IMR-90 (cell line): ENCODE measurements at regions not wholly inside any gene's neighbourhood (a gene's known extent, or its start where the extent isn't known, plus 50 kb on each side); places are given as distances from the start of the nearest gene placed in this dataset.

Experiments used
- ATAC-seq: fragments of 200-7000 bp; cut with Tn5 transposase; 2 replicates; pipeline ENCODE4 v1.9.1; 2020; ENCODE audit warnings: low read depth, mild to moderate bottlenecking, moderate library complexity
- BruUV-seq: library from RNA; stranded (reverse); fragments of 400-500 nt; replicated peaks from 2 replicates; lab custom pipeline; 2021; lab: Mats Ljungman, UMichigan
- CTCF ChIA-PET: fragments of 300-600 bp; formaldehyde crosslinking; extraction: SDS; loops from one replicate; lab custom pipeline; 2021; ENCODE audit warnings: antibody characterized with exemption; lab: Yijun Ruan, JAX
- POLR2A ChIA-PET: fragments of 300-600 bp; sonication (Branson Sonifier 250); formaldehyde crosslinking; loops from one replicate; lab custom pipeline; 2022; ENCODE audit warnings: antibody characterized with exemption; ENCODE audit not compliant: unreplicated experiment; lab: Charles Lee
- DNase-seq: peaks from one replicate; pipeline ENCODE4 v3.0.0; 2013
- H2AFZ ChIP-seq: replicated peaks from 2 replicates; pipeline ENCODE3; 2013; ENCODE audit warnings: low read length, mild to moderate bottlenecking; ENCODE audit not compliant: poor library complexity
- H2AK5ac ChIP-seq: 2 replicates; pipeline ENCODE4 v1.6.1; 2013; ENCODE audit warnings: low read depth, low read length, inconsistent platforms
- H2AK9ac ChIP-seq: replicated peaks from 2 replicates; pipeline ENCODE3; 2013; ENCODE audit warnings: mild to moderate bottlenecking, low read depth, low read length, moderate library complexity; ENCODE audit not compliant: poor library complexity
- H2BK120ac ChIP-seq: 2 replicates; pipeline ENCODE4 v1.6.1; 2013; ENCODE audit warnings: low read depth, low read length, inconsistent platforms
- H2BK15ac ChIP-seq: 3 replicates; pipeline ENCODE4 v1.6.1; 2013; ENCODE audit warnings: low read depth, low read length, inconsistent platforms
- H2BK20ac ChIP-seq: 2 replicates; pipeline ENCODE4 v1.6.1; 2013; ENCODE audit warnings: low read depth, mild to moderate bottlenecking, inconsistent platforms, low read length, moderate library complexity
- H2BK5ac ChIP-seq: 2 replicates; pipeline ENCODE4 v1.6.1; 2013; ENCODE audit warnings: mild to moderate bottlenecking, low read depth, low read length, inconsistent platforms; ENCODE audit not compliant: poor library complexity, severe bottlenecking
- H3K14ac ChIP-seq: replicated peaks from 2 replicates; pipeline ENCODE4 v1.6.1; 2013; ENCODE audit warnings: low read depth, low read length, inconsistent platforms
- H3K18ac ChIP-seq: 2 replicates; pipeline ENCODE4 v1.6.1; 2013; ENCODE audit warnings: low read depth, low read length, control low read depth
- H3K23ac ChIP-seq: 2 replicates; pipeline ENCODE4 v1.6.1; 2013; ENCODE audit warnings: low read depth, low read length, inconsistent platforms
- H3K27ac ChIP-seq: 2 replicates; pipeline ENCODE4 v1.5.1; 2013; ENCODE audit warnings: mild to moderate bottlenecking, control low read depth, low read length; ENCODE audit not compliant: insufficient read depth
- H3K27me3 ChIP-seq: 2 replicates; pipeline ENCODE4 v1.6.1; 2013; ENCODE audit warnings: low read length; ENCODE audit not compliant: control insufficient read depth, insufficient read depth
- H3K36me3 ChIP-seq: 2 replicates; pipeline ENCODE4 v1.6.1; 2013; ENCODE audit warnings: low read length, mixed read lengths; ENCODE audit not compliant: control insufficient read depth, insufficient read depth
- H3K4ac ChIP-seq: 2 replicates; pipeline ENCODE4 v1.6.1; 2013; ENCODE audit warnings: low read depth, low read length, inconsistent platforms
- H3K4me1 ChIP-seq: 2 replicates; pipeline ENCODE4 v1.6.1; 2013; ENCODE audit warnings: low read length, mixed read lengths; ENCODE audit not compliant: control insufficient read depth, insufficient read depth
- H3K4me2 ChIP-seq: 2 replicates; pipeline ENCODE4 v1.6.1; 2013; ENCODE audit warnings: low read depth, mild to moderate bottlenecking, control low read depth, low read length, moderate library complexity
- H3K4me3 ChIP-seq: 2 replicates; pipeline ENCODE4 v1.5.1; 2013; ENCODE audit warnings: low read depth, mild to moderate bottlenecking, control low read depth, low read length, moderate library complexity; ENCODE audit not compliant: insufficient read depth
- H3K56ac ChIP-seq: 2 replicates; pipeline ENCODE4 v1.6.1; 2013; ENCODE audit warnings: low read length, inconsistent platforms; ENCODE audit not compliant: insufficient read depth; ENCODE audit errors: extremely low read depth
- H3K79me1 ChIP-seq, 2 experiments: 2 replicates each; pipeline ENCODE4 v1.6.1; 2013; ENCODE audit warnings: low read length in 2 of 2, inconsistent platforms in 1 of 2, low read depth in 1 of 2
- H3K9ac ChIP-seq: 2 replicates; pipeline ENCODE4 v1.6.1; 2013; ENCODE audit warnings: low read depth, low read length, control low read depth
- H3K9me1 ChIP-seq: 2 replicates; pipeline ENCODE4 v1.6.1; 2013; ENCODE audit warnings: low read length, inconsistent platforms; ENCODE audit not compliant: insufficient read depth
- H3K9me3 ChIP-seq: 2 replicates; pipeline ENCODE4 v1.6.1; 2013; ENCODE audit warnings: low read length; ENCODE audit not compliant: control insufficient read depth, insufficient read depth
- H4K20me1 ChIP-seq: 2 replicates; pipeline ENCODE4 v1.6.1; 2013; ENCODE audit warnings: low read length, inconsistent platforms; ENCODE audit not compliant: insufficient read depth
- H4K5ac ChIP-seq: 2 replicates; pipeline ENCODE4 v1.6.1; 2013; ENCODE audit warnings: mild to moderate bottlenecking, low read depth, low read length, control low read depth
- H4K8ac ChIP-seq, 2 experiments: 2 replicates each; pipeline ENCODE4 v1.6.1; 2013; ENCODE audit warnings: low read depth in 2 of 2, low read length in 2 of 2, control low read depth in 1 of 2, inconsistent platforms in 1 of 2
- H4K91ac ChIP-seq: 2 replicates; pipeline ENCODE4 v1.6.1; 2013; ENCODE audit warnings: low read depth, low read length, inconsistent platforms; ENCODE audit not compliant: insufficient read depth
- BHLHE40 ChIP-seq: fragments of 150-350 bp; IDR thresholded peaks from 2 replicates; pipeline ENCODE4 v1.6.1; 2016; ENCODE audit warnings: mild to moderate bottlenecking, low read depth, low read length
- CHD1 ChIP-seq: IDR thresholded peaks from 2 replicates; pipeline ENCODE4 v1.6.1; 2012; ENCODE audit warnings: low read depth, low read length, improper control_type of control experiment
- FOS ChIP-seq: fragments of 150-350 bp; IDR thresholded peaks from 2 replicates; pipeline ENCODE4 v1.6.1; 2016; ENCODE audit warnings: low read depth, low read length
- MAFK ChIP-seq: IDR thresholded peaks from 2 replicates; pipeline ENCODE4 v1.6.1; 2012; ENCODE audit warnings: low read depth, low read length, improper control_type of control experiment
- MAZ ChIP-seq: IDR thresholded peaks from 2 replicates; pipeline ENCODE4 v1.6.1; 2012; ENCODE audit warnings: low read depth, mild to moderate bottlenecking, low read length, improper control_type of control experiment, moderate library complexity, borderline replicate concordance
- MXI1 ChIP-seq: IDR thresholded peaks from 2 replicates; pipeline ENCODE4 v1.6.1; 2012; ENCODE audit warnings: low read depth, mild to moderate bottlenecking, low read length, moderate library complexity, borderline replicate concordance
- NFE2L2 ChIP-seq: fragments of 150-350 bp; IDR thresholded peaks from 2 replicates; pipeline ENCODE4 v1.6.1; 2016; ENCODE audit warnings: low read depth, mild to moderate bottlenecking, low read length
- POLR2A ChIP-seq: IDR thresholded peaks from 2 replicates; pipeline ENCODE4 v1.6.1; 2012; ENCODE audit warnings: mild to moderate bottlenecking, low read depth, low read length
- RCOR1 ChIP-seq: IDR thresholded peaks from 2 replicates; pipeline ENCODE4 v1.6.1; 2012; ENCODE audit warnings: mild to moderate bottlenecking, low read length, improper control_type of control experiment; ENCODE audit not compliant: insufficient replicate concordance
- RFX5 ChIP-seq: IDR thresholded peaks from 2 replicates; pipeline ENCODE4 v1.8.0; 2012; ENCODE audit warnings: low read depth, mild to moderate bottlenecking, low read length, moderate library complexity
- SMC3 ChIP-seq: fragments of 150-350 bp; IDR thresholded peaks from 2 replicates; pipeline ENCODE4 v1.6.1; 2016; ENCODE audit warnings: low read depth, mild to moderate bottlenecking, antibody characterized with exemption, low read length, moderate library complexity
- dilution Hi-C: fragments of 300-500 bp; cut with HindIII; formaldehyde crosslinking; loops from one replicate; pipeline ENCODE4 v1.14.3; 2018; ENCODE audit warnings: low sequenced_read_pairs; ENCODE audit not compliant: unreplicated experiment
- in situ Hi-C: fragments of 300-500 bp; cut with MboI; formaldehyde crosslinking; loops from 3 replicates; pipeline ENCODE4 v1.14.3; 2019; ENCODE audit warnings: low sequenced_read_pairs, inconsistent platforms, mixed read lengths
- intact Hi-C: fragments of 100-400 bp; cut with micrococcal nuclease; formaldehyde crosslinking; loops from 2 replicates; pipeline ENCODE4 v1.10.0; 2022
- TF ChIP-seq, protein P1 (sequence below): fragments of 150-350 bp; IDR thresholded peaks from 2 replicates; pipeline ENCODE4 v1.6.1; 2017; ENCODE audit warnings: mild to moderate bottlenecking, antibody characterized with exemption, low read length, low read depth
- TF ChIP-seq, protein P2 (sequence below): fragments of 150-350 bp; IDR thresholded peaks from 2 replicates; pipeline ENCODE4 v1.6.1; 2016; ENCODE audit warnings: low read depth, mild to moderate bottlenecking, low read length, moderate library complexity, borderline replicate concordance

- Histone ChIP-seq H4K91ac (no peak overlapping the region), H3K36me3 (no peaks in the 10 kb centered on the region), H4K5ac (no peak overlapping the region), H2AK5ac (no peak overlapping the region), H3K23ac (no peak overlapping the region), H3K4me2 (no peak overlapping the region), H2BK20ac (no peak overlapping the region), H3K4me1 (no peaks in the 10 kb centered on the region), H3K9me1 (no peaks in the 10 kb centered on the region), H2AFZ (no peak overlapping the region), H3K4ac (no peak overlapping the region), H3K79me1 (no peaks in the 10 kb centered on the region), H3K14ac (no peak overlapping the region), H3K56ac (no peak overlapping the region), H2AK9ac (no peak overlapping the region), H3K9ac (no peak overlapping the region), H2BK120ac (no peak overlapping the region), H3K27ac (no peak overlapping the region), H3K18ac (no peak overlapping the region), H2BK15ac (no peak overlapping the region), H2BK5ac (no peak overlapping the region), H4K8ac (no peak overlapping the region), H3K4me3 (no peak overlapping the region), H3K9me3 (peaks cover 3% of the 10 kb centered on the region; the same call in 1 of the 2 replicates), H4K20me1 (no peaks in the 10 kb centered on the region), H3K27me3 (no peaks in the 10 kb centered on the region)
- ChIA-PET POLR2A (no interaction called here), CTCF (no interaction called here)
- in situ Hi-C loops (no loop called here), intact Hi-C loops (no loop called here), dilution Hi-C loops (no loop called here)
- DNase-seq, result no peak
- TF ChIP-seq MAZ (no peak), BHLHE40 (no peak), CHD1 (no peak), FOS (no peak), NFE2L2 (no peak), MAFK (no peak), RCOR1 (no peak), RFX5 (no peak), MXI1 (no peak), POLR2A (no peak), SMC3 (no peak)
- TF ChIP-seq, protein P1, sequence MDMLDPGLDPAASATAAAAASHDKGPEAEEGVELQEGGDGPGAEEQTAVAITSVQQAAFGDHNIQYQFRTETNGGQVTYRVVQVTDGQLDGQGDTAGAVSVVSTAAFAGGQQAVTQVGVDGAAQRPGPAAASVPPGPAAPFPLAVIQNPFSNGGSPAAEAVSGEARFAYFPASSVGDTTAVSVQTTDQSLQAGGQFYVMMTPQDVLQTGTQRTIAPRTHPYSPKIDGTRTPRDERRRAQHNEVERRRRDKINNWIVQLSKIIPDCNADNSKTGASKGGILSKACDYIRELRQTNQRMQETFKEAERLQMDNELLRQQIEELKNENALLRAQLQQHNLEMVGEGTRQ, result no peak
- TF ChIP-seq, protein P2, sequence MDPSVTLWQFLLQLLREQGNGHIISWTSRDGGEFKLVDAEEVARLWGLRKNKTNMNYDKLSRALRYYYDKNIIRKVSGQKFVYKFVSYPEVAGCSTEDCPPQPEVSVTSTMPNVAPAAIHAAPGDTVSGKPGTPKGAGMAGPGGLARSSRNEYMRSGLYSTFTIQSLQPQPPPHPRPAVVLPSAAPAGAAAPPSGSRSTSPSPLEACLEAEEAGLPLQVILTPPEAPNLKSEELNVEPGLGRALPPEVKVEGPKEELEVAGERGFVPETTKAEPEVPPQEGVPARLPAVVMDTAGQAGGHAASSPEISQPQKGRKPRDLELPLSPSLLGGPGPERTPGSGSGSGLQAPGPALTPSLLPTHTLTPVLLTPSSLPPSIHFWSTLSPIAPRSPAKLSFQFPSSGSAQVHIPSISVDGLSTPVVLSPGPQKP, result no peak
- no TSS peak for BruUV-seq
- ATAC-seq, result no peak
Observed at GRCh38 chr5:27524515-27524914, 486.1 kb upstream of the CDH9 start.
